ENCODE measurements at regions not wholly inside any gene's neighbourhood (a gene's known extent, or its start where the extent isn't known, plus 50 kb on each side); places are given as distances from the start of the nearest gene placed in this dataset.

- TF ChIP-seq CTCF (IDR thresholded peaks at IDR 0.05) (no peak), EZH2 (IDR thresholded peaks at IDR 0.05; ENCODE audit: borderline replicate concordance, insufficient read depth, low read depth, low read length, poor library complexity, severe bottlenecking) (no peak)
Observed at GRCh38 chr12:58067610-58068387, 126.4 kb downstream of the ATP23 start.

All from B cell (primary cell).